H1 (cell line): ENCODE measurements at regions not wholly inside any gene's neighbourhood (a gene's known extent, or its start where the extent isn't known, plus 50 kb on each side); places are given as distances from the start of the nearest gene placed in this dataset.

Experiments
- CBX5 ChIP-seq: fragments of 300-800, 300-1000 bp; sonication (generic); IDR thresholded peaks from 2 replicates; pipeline ENCODE4 v1.7.1; 2016; ENCODE audit warnings: antibody characterized with exemption, low read length, low read depth
- CHD1 ChIP-seq: IDR thresholded peaks from 2 replicates; pipeline ENCODE4 v1.6.1; 2012; ENCODE audit warnings: low read depth, low read length, improper control_type of control experiment
- CREB1 ChIP-seq: IDR thresholded peaks from 2 replicates; pipeline ENCODE4 v1.6.1; 2012; ENCODE audit warnings: inconsistent platforms
- JUND ChIP-seq: IDR thresholded peaks from 2 replicates; pipeline ENCODE4 v1.6.1; 2011; ENCODE audit warnings: mild to moderate bottlenecking, improper control_type of control experiment, low read length
- RAD21 ChIP-seq, 2 experiments: IDR thresholded peaks in 1 of 2; conservative IDR thresholded peaks in 1 of 2; 2 replicates each; pipeline ENCODE4 v1.6.1; 2011; ENCODE audit warnings: low read depth in 2 of 2, low read length in 2 of 2, improper control_type of control experiment in 1 of 2, inconsistent platforms in 1 of 2, mild to moderate bottlenecking in 1 of 2, moderate library complexity in 1 of 2
- TAF1 ChIP-seq: IDR thresholded peaks from 2 replicates; pipeline ENCODE4 v1.6.1; 2011; ENCODE audit warnings: mild to moderate bottlenecking, low read depth, low read length
- USF2 ChIP-seq: IDR thresholded peaks from 2 replicates; pipeline ENCODE4 v1.6.1; 2011; ENCODE audit warnings: low read length, improper control_type of control experiment

- TF ChIP-seq CBX5: no peak
- no peak for TF ChIP-seq TAF1
- TF ChIP-seq RAD21 (IDR thresholded peaks at IDR 0.05 in 1 of 2, conservative IDR thresholded peaks at IDR 0.05 in 1 of 2; ENCODE audit: low read depth in 2 of 2, low read length in 2 of 2): no peak
- TF ChIP-seq USF2: no peak
- TF ChIP-seq JUND: no peak
- no peak for TF ChIP-seq CREB1
- no peak for TF ChIP-seq CHD1
Observed at GRCh38 chr4:15318621-15319348, 109.0 kb upstream of the C1QTNF7 start (continued).
